Retina (tissue), 1 donor: ENCODE measurements at regions not wholly inside any gene's neighbourhood (a gene's known extent, or its start where the extent isn't known, plus 50 kb on each side); places are given as distances from the start of the nearest gene placed in this dataset.

Source experiments
- DNase-seq: peaks from one replicate; pipeline ENCODE4 v3.0.0-alpha.2; 2016

DNA sequence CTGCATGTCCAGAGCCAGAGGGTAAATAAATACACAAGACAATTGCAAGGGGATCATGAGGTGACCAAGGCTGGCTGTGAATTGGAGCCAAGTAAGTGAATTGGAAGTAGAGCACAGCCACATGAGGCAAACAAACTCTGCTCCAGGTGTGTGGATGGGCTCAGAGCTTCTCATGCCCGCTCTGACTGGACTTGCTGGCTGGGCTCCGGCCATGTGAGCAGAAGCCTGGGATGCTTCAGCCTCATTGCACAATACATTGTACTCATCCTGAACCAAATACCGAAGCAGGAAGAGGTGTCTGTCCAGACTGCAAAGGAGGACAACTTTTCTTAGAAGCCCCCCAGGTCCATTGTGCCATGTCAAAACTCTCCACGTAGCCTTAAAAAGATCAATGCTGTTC lies 193.0 kb downstream of the TTC8 start:
- DNase-seq, result no peak

DNA sequence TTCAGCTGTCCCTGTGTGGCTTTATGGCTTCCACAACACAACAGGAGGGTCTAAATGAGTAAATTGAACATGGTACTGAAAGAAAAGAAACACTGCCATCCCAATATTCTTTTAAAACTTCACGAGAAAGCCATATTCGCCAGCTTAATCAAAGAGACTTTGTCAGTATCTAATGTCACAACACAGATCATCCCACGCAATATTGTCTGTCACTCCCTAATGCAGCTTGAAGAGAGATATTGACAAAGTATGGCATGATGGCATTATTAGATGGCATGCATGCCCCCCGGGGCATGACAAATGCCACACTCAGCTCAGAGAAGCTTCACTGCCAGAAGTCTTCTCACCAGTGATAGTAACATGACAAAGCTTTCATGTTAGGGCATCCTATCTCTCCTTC lies 197.8 kb downstream of the TTC8 start:
- DNase-seq, result no peak

DNA sequence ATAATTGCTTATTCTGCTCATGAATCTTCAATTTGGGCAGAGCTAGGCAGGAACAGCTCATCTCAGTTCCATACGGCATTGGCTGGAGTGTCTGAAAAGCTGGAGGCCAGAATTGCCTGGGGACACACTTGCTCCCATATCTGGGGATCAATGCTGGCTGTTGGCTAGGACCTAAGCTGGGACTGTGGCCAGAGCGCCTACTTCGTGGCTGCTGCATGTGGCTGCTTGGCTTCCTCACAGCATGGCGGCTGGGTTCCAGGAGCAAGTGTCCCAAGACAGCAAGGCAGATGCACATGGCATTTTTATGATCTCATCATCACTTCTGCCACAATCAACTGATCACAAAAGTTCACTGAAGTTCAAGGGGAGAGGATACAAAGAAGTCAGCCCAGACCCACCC lies 200.2 kb downstream of the TTC8 start:
- DNase-seq, result no peak

DNA sequence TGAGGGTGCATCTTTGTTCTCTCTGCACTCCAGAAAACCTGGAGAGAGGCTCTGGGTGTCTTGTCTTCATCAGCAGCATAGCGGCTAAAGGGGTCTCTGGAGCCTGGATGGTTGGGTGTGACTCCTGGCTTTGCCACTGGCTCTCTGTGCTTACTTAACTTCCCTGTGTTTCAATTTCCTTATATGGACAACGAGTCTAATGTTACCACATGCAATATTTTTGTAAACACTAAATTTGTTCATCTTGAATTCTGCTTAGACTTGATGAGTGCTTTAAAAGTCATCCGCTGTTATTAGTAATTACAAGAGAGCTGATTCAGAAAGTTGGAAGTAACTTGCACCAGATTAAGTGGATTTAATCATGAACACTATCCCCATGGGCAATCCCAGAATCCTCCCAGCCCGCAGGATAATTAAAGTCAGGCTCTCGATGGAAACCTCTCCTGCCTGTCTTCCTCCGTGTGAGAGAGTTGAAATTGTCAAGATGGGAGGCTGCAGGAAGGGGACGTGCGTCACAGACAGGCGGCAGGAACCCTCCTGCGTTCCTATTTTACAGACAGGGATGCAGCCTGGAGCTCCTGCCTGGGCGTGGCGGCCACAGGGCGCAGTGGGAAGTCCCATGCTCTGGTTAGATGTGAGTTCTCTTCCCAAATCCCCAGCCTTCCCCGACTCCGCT lies 201.2 kb downstream of the TTC8 start:
- DNase-seq, result no peak

DNA sequence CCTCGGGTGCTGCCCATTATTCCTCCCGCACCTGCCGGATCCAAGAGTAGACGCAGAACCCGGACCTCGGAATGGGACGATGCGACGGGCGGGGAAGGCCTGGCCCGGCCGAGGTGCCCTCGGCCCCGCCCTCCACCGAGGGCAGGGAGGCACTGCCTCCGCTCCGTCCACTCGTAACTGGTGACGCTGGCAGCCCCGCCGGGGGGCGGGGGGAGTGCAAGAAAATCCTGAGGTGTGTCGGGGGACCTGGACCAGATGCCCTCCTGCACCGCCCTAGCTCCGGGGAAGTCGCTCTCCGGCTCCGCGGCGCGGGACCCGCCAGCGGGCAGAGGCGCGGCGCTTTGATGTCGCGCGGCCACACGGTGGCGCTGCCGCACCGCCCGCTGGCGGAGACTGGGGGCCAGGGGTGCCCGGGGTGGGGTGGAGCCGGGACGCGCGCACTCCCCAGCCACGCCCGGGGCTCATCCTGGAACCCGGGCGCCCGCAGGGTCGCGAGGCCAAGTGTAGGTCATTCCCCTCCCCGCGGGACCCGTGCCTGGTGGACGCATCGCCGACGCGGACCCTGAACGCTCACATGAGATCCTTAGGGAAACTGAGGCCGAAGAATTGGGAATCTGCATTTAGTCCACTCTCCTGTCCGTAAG lies 202.8 kb downstream of the TTC8 start:
- DNase-seq, result peak; percentile 91

DNA sequence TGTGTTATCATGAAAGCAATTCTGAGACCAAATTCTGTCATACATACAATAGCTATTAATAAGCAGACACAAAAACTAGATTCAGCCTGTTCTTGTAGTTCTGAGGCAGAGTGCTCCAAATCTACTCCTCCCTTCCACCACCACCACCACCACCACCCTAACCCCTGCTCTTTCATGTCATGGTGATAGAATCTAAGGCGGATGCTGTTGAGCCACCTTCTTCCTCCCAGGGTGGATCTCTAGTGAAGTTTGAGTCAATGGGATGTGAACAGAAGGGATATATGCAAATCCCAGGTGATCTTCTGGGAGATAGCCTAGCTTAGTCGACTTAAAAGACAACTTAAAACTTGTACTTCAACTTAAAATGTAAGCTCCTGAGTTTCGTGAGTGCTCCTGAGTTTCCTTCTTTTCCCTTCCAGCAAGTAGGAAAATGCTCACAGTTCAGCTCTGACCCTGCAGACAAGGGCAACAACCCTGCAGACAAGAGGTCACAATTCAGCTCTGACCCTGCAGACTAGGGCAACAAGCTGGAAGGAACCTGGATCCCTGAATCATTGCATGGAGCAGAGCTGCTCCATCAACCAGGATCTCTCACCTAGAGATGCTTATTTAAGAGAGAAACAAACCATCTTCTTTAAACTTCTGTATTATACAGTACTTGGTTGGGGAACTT lies 204.1 kb downstream of the TTC8 start:
- DNase-seq, result no peak

DNA sequence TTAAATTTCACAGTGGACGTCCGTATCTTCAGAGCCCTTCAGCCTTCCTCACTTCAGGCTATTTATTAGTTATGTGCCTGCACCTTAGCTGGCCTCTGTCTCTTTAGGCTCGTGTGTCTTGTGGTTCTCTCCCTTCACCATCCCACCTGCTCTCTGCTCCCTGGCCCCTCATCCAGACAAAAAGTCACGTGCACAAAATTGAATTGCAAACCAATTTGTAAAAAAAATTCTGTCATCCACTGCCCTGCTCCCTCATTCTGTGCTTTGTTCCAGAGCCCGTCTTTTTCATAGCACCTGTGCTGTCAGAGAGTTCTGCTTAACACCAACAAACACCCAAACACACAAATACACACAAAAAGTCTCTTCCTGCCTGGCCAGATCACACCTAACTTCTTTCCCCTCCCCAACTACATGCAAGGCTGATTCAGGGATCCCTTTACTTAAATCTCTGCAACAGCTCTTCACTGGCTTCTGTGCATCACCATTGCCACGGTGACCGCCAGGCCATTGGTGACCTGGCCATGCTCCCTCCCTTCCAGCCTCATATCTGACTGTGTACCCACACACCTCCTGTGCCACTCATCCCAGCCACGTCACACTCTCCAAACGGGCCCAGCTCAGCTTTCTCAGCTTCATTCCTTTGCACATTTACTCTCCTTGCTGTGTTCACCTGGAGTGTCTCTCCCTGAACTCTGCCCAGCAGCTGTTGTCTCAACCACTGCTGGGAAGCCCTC lies 205.7 kb downstream of the TTC8 start:
- no peak for DNase-seq

DNA sequence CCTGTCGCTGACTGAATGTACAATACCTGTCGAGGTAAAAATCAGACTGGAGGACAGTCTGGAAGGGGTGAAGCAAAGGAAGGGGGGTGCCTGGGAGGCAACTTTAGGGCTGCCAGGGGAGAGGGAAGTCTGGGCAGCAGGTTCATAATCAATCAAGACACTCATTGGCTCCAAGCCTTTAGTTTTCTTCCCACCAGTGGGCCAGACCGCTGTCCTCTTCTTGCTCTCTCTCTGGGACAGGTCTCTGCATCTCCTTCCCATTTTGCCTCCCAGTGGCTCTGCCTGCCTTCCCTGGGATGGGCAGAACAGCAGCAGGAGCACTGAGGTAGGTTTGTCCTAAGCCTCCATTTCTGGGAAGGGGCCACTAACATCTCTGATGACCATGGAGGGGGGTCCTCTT lies 206.5 kb downstream of the TTC8 start:
- no peak for DNase-seq

DNA sequence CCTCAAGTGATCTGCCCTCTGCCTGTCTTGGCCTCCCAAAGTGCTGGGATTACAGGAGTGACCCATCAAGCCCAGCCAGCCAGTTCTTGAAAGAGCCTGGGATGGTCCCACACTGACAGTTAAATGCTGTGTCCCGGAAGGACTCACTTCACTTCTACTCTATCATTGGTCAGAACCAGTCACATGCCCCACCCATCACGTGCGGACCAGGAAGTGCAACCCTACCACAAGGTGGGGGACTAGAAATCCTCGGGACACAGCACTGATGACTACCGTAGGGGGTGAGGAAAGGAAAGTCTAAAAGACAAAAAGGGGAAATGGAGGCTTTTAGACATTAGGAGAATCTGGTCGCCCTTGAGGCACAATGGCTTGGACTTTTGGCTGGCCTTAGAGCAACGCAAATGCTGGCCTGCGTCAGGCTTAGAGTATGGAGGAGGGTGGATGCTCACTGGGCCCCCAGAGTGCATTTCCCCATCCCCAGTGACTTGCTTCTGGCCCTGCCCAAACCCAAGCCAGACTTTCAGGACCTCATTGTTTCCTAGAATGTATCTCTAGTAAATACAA lies 207.7 kb downstream of the TTC8 start:
- no peak for DNase-seq

DNA sequence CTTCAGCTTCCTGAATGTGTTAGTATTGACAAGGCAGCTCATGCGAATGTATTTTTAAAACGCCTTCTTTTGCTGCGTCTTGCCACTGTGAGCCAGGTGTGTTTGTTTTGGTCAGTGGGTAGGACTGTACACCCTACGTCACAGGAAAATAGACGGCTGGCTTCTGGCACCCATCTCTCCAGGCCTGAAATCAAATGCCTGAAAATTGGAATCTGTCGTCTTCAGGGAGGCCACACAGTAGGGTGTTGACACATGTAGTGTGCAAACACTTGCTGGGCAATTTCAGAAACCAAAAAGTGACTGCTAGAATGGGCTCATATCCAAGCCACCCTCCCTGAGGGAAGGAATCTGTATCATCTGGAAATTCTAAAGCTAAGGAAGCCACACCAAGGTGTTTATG lies 209.3 kb downstream of the TTC8 start:
- DNase-seq, result no peak

DNA sequence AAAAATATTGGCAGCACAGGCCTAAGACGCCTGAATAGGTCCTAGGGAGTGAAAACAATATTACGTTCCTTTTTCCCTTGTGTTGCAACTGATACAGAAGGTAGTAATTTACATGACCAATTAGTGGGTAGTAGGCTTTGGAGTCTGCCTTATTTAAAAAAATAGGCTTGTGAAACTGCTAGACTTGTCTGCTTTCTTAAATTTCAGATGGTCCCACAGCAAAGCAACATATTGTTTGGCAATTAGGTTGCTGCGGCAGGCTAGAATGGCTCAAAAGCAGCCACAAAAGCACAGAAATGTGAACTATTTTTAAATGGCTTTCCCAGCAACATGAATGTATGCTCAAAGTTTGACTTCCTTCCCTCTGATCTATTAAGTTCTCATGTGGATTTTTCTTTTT lies 211.9 kb downstream of the TTC8 start:
- no peak for DNase-seq

DNA sequence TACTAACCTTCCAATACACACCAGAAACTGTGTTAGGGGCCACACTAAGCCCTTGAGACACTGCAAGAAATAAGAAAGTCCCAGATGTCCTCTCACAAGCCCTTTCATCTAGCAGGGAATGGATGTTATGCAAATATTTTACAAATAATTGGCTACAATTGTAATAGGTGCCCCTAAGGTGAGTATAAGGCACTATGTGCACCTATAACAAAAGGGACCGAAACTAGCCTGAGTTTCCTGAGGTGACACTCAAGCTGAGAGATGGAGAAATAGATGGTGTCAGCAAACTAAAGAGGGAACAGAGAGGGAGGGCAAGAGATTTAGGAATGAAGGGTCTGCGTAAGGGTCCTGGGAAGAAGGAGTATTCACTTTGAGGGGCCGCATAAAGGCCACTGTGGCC lies 212.6 kb downstream of the TTC8 start:
- no peak for DNase-seq

DNA sequence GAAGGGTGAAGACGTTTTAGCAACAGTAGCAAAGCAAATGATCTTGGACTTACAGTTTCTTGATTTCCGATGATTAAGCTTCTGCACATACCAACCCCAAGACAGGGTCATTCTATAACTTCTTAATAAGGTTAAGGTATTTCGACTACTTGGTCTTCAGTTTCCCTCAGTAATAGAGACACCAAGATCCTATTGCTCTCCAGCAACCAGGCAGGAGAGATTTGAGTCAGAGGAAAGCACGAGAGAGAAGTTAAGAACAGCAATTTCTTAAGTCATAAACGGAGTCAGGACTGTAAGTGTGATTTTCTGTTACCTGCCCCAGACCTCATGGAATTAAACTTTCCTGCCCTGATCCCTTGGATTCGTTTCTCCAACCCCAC lies 215.6 kb downstream of the TTC8 start:
- no peak for DNase-seq

DNA sequence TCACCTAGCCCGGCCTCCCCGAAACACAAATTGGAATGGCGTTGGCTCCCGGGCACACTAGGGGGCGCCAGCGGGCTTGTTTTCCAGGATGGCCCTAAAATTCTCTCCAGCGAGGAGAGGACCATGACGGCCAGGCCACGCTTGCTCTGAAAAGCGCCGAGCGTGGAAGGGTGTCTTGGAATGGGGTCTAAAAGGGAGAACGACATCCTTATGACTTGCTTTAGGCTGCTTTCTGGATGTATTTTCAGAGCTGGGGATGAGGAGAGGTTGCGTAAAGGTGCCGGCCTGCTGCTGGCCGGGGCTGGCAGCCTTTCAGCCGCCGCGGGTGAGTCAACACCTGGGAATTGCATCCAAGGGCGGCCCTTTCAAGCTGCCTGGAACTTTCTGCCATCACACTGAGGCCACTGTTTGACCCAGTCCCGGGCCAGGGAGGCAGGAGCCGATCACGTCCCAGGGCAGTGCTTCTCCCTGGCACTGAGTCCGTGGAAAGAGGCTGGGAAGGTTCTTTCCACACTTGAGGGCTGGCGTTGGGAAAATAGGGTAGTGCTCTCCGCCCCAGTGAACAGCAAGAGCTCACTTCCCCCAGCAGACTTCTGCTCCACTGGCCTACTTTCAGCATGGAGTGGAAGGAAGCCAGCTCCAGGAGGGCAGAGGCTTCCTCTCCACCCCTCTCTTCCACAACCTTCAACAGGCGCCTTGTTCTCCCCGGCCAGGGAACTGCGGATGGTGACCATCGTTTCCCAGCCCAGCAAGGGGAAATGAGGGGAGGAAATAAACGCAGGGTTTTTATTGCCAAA lies 216.2 kb downstream of the TTC8 start:
- peak; percentile 96 for DNase-seq

DNA sequence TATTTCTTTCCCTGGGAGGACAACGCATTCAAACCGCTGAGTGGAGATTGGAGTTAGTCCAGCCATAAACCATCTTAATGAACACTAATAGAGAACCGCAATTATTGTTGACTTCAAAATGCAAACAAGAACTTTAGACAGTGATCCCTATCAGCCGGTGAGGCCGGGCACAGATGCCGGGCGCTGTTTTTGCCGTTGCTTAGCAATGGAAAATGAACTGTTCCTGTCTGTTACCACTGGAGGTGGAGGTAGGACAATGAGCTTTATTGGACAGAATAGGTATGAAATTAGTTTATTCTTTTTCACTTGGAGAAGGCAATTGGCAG lies 216.8 kb downstream of the TTC8 start:
- DNase-seq, result no peak

DNA sequence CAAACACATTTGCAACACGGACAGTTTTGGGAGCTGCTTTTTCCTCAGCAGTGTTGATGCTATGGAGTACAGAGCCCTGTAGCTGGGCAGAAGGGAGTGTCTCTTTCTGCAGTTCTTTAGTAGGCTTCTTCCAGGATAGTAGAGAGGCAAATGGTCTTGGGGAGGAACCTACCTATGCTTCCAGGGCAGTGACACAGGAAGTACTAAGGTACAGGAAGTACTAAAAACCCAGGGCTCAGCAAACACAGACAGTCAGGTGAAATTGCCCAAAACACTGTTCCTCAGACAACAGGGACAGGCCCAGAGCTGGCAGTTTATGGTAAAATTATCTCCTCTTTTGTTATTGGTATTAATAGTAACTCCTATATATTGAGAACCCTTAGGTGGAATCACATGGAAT lies 217.6 kb downstream of the TTC8 start:
- DNase-seq, result no peak

DNA sequence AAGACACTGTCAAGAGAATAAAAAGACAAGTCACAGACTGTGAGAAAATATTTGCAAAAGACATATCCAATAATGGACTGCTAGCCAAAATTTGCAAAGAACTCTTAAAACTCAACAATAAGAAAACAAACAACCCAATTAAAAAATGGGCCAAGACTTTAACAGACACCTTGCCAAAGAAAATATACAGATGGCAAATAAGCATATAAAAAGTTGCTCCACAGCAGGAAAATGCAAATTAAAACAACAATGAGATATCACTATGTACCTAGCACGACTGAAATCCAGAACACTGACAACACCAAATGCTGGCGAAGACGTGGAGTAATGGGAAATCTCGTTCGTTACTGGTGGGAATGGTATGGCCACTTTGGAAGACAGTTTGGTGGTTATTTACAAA lies 228.9 kb downstream of the TTC8 start:
- no peak for DNase-seq

DNA sequence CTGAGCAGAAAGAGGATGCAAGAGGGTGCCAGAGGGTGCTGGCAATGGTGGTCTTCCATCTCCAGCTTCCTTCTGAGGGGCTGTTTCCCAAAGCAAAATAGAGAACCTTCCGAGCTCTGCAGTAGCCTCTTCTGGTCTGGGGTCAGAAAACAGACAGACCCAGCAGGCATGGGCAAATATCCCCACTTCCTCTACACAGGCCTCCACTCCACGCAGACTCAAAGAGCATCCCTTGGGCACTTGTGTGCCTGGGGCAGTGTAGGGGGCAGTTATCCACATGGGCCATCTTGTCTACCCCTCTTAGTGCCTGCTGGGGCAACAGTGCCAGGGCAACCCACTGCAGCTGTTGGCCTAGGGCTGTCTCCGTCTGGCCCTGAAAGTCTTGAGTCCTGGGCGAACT lies 231.9 kb downstream of the TTC8 start:
- no peak for DNase-seq

DNA sequence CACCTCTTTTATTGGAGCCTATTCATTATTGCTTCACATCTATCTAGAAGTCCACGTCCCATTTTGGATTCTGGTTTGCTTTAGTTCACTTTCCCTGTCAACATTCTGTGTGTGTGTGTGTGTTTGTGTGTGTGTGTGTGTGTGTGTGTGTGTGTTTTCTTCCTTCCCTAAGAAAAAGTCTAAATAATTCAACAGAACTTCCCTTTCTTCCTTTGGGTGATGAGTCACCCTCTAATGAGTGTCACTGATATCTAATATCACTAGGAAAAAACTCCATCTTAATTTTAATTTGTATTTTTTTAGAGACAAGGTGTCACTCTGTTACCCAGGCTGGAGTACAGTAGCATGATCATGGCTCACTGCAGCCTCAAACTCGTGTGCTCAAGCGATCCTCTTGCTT lies 234.2 kb downstream of the TTC8 start:
- no peak for DNase-seq

DNA sequence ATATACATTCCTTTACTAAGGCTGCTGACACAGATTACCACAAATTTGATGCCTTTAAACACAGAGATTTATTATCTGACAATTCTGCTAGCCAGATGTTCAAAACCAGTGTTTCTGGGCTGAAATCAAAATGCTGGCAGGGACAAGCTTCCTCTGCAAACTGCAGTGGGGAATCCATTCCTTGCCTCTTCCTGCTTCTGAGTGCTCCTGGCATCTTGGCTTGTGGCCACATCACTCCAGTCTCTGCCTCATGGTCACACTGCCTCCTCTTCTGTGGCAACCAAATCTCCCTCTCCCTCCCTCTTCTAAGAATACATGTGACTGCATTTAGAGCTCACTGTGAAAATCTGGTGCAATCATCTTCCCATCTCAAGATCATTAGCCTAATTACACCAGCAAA lies 235.7 kb downstream of the TTC8 start:
- DNase-seq, result no peak

DNA sequence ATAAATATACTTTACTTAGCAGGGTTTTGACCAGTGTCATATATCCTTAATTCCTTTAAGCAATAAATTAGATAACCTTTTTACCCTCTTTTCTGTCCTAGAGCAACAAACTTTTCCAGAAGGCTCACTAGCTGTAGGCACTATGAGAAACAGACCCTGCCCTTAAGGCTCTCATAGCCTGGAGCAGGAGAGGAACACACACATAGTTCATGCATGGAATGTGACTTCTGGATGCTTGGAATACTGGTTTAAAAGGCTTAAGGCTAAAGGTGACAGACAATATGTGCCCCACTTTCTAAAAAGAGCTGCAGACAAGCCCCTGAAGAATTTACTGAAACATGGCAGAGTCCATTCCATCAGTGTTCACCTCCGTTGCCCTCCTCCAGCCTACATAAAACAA lies 237.2 kb downstream of the TTC8 start:
- no peak for DNase-seq

DNA sequence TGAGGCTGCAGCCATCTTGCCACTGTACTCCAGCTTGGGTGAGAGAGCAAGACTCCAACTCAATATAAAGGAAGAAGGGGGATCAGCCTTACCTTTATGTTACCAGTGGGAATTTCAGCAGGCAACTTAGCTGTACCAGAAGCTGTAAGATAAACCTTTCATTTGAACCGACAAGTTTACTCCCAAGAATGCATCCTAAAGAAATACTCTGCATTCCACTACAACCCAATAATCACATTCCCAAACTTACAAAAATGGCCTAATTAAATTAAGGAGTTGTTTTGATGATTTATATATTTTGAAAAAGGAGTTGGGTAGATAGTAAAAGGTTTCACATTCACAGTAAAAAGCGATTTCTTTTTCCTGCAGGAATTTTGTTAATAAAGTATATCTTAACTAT lies 241.4 kb downstream of the TTC8 start:
- DNase-seq, result no peak
